BLaER1 (cell line): ENCODE measurements at regions not wholly inside any gene's neighbourhood (a gene's known extent, or its start where the extent isn't known, plus 50 kb on each side); places are given as distances from the start of the nearest gene placed in this dataset.

Source experiments
- H3K27ac ChIP-seq: shearing (Covaris generic); formaldehyde crosslinking; 2 replicates; pipeline ENCODE4 v1.8.1; 2022
- H3K27me3 ChIP-seq: shearing (Covaris generic); formaldehyde crosslinking; 2 replicates; pipeline ENCODE4 v1.8.1; 2022
- H3K36me3 ChIP-seq: shearing (Covaris generic); formaldehyde crosslinking; 2 replicates; pipeline ENCODE4 v1.8.1; 2022
- H3K4me1 ChIP-seq: shearing (Covaris generic); formaldehyde crosslinking; 2 replicates; pipeline ENCODE4 v1.8.1; 2022
- H3K4me2 ChIP-seq: shearing (Covaris generic); formaldehyde crosslinking; 2 replicates; pipeline ENCODE4 v1.8.1; 2022
- H3K4me3 ChIP-seq: shearing (Covaris generic); formaldehyde crosslinking; 2 replicates; pipeline ENCODE4 v1.8.1; 2022
- H3K9ac ChIP-seq: shearing (Covaris generic); formaldehyde crosslinking; 2 replicates; pipeline ENCODE4 v1.8.1; 2022
- H3K9me3 ChIP-seq: shearing (Covaris generic); formaldehyde crosslinking; 2 replicates; pipeline ENCODE4 v1.8.1; 2022
- H4K20me1 ChIP-seq: shearing (Covaris generic); formaldehyde crosslinking; 2 replicates; pipeline ENCODE4 v1.8.1; 2022
- Cebpa-rat ChIP-seq: shearing (Covaris generic); IDR thresholded peaks from 2 replicates; pipeline ENCODE4 v1.8.1; 2022

DNA sequence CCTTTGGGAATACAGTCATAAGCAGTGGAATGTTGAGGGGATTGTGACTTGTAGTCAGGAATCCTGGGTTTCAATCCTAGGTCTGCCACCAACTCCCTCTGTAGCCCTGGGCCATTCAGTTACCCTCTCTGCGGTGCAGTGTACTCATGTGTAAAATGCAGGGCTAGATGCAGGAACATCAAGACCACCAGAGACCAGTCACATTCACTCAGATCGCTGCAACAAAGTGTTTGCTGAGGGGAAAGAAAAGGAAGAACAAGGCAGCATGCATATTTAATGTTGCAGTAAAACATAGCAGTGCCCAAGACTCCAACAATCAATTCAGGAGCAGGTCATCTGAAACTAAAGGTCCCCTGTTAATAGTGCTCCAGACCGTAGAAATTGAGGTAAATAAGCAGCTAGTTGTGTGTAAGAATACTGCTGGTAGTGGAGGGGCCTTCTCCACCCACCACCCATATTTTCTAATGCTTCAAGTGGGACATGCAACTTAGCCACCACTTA lies 410.7 kb downstream of the OMA1 start:
- Histone ChIP-seq H3K4me2 (peak overlapping the region; percentile 34), H4K20me1 (no peaks in the 10 kb centered on the region), H3K9ac (no peak overlapping the region), H3K4me1 (peaks cover 13% of the 10 kb centered on the region), H3K36me3 (no peaks in the 10 kb centered on the region), H3K9me3 (peaks cover 36% of the 10 kb centered on the region), H3K4me3 (no peak overlapping the region), H3K27ac (no peak overlapping the region), H3K27me3 (no peaks in the 10 kb centered on the region)
- TF ChIP-seq Cebpa-rat, result no peak

GRCh38 chr1:58133562-58133961 lies 413.0 kb downstream of the OMA1 start:
- Histone ChIP-seq H3K9me3 (peaks cover 29% of the 10 kb centered on the region), H3K36me3 (no peaks in the 10 kb centered on the region), H3K4me2 (no peak overlapping the region), H3K27ac (no peak overlapping the region), H3K9ac (no peak overlapping the region), H3K27me3 (no peaks in the 10 kb centered on the region), H3K4me1 (peaks cover 13% of the 10 kb centered on the region), H3K4me3 (no peak overlapping the region), H4K20me1 (no peaks in the 10 kb centered on the region)
- TF ChIP-seq Cebpa-rat, result no peak

DNA sequence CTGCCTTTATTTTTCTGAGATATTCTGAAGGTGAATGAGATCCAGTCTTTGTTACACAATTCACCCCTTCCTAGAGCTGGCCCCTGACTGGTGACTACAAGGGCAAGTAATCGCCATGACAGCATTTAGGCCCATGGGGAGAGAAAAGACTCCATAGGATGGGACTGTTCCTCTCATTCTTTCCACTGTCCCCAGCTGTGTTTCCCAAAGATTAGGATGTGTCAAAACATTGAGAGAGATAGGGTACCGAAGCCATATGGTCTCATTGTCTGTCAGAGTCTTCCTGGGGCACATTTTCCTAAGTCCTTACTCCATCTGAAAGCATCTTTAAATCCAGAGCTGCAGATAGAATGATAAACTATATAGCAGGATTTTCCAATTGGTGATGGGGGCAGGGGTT lies 423.5 kb downstream of the OMA1 start:
- Histone ChIP-seq H3K4me1 (no peaks in the 10 kb centered on the region), H3K27me3 (no peaks in the 10 kb centered on the region), H3K9me3 (no peaks in the 10 kb centered on the region), H3K36me3 (no peaks in the 10 kb centered on the region), H3K4me2 (no peak overlapping the region), H3K4me3 (no peak overlapping the region), H3K27ac (no peak overlapping the region), H3K9ac (no peak overlapping the region), H4K20me1 (no peaks in the 10 kb centered on the region)
- TF ChIP-seq Cebpa-rat, result no peak

- Histone ChIP-seq H3K27me3 (no peaks in the 10 kb centered on the region), H3K9me3 (peaks cover 13% of the 10 kb centered on the region), H4K20me1 (no peaks in the 10 kb centered on the region), H3K9ac (no peak overlapping the region), H3K27ac (no peak overlapping the region), H3K4me1 (no peaks in the 10 kb centered on the region), H3K4me3 (no peak overlapping the region), H3K4me2 (no peak overlapping the region), H3K36me3 (no peaks in the 10 kb centered on the region)
- no peak for TF ChIP-seq Cebpa-rat
Observed at GRCh38 chr1:58119971-58120370, 426.6 kb downstream of the OMA1 start.

DNA sequence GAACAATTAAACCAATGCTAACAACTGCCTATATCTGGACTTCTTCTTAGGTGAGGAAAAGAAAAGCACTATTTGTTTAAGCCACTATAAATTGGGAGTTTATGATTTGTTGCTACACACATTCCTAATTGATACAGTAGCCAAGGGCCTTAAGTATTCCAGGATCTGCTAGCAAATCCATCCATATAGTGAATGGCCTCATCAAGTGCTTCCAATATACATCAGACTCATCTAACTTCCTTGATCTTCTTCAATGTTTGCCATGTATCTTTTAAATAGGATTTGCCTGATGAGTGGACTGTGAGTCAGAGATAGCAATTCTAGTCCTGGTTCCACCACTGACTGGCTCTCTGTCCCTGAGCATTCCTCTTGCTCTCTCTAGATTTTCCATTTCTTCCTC lies 430.2 kb downstream of the OMA1 start:
- Histone ChIP-seq H3K9ac (no peak overlapping the region), H3K9me3 (peaks cover 18% of the 10 kb centered on the region), H3K4me1 (no peaks in the 10 kb centered on the region), H4K20me1 (no peaks in the 10 kb centered on the region), H3K36me3 (no peaks in the 10 kb centered on the region), H3K4me2 (no peak overlapping the region), H3K27ac (no peak overlapping the region), H3K4me3 (no peak overlapping the region), H3K27me3 (no peaks in the 10 kb centered on the region)
- TF ChIP-seq Cebpa-rat, result no peak

DNA sequence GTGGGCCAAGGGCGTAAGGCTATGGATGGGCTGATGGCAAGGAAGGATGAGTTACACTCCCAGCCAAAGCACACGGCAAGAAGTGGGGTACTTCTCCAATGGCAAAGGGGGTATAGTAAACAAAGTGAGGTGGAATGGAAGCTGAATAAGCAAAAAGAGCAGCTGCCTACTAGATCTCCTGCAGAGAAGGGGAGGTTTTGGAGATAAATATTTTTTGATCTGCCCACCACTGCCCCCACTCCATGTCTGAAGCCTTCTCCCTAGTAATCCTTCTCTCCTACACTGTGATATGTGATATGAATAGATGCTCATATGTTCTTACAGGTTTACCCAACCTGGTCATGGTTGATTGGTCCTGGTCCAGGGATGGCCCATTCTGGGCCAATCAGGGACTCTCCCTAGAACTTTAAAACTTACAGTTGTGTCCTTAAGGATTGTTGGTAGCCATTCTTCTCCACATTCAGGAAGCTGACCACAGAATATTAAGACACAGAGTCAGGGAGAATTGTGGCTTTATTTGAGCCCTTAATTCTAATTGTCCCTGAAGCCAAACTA lies 436.8 kb downstream of the OMA1 start:
- no peak for TF ChIP-seq Cebpa-rat
- peaks cover 6% of the 10 kb centered on the region; the same call in 1 of the 2 replicates for H3K9me3 ChIP-seq
- H3K9ac ChIP-seq, result no peak overlapping the region
- H3K36me3 ChIP-seq, result no peaks in the 10 kb centered on the region
- H3K4me3 ChIP-seq, result no peak overlapping the region
- no peak overlapping the region for H3K4me2 ChIP-seq
- H3K27me3 ChIP-seq, result no peaks in the 10 kb centered on the region
- no peaks in the 10 kb centered on the region for H4K20me1 ChIP-seq
- no peak overlapping the region for H3K27ac ChIP-seq
- no peaks in the 10 kb centered on the region for H3K4me1 ChIP-seq

GRCh38 chr1:58108783-58109182 lies 437.7 kb downstream of the OMA1 start:
- H3K9me3 ChIP-seq, result no peaks in the 10 kb centered on the region
- no peak overlapping the region for H3K4me2 ChIP-seq
- no peaks in the 10 kb centered on the region for H3K27me3 ChIP-seq
- H3K4me1 ChIP-seq, result no peaks in the 10 kb centered on the region
- no peak overlapping the region for H3K9ac ChIP-seq
- TF ChIP-seq Cebpa-rat, result no peak
- H3K4me3 ChIP-seq, result no peak overlapping the region
- no peaks in the 10 kb centered on the region for H4K20me1 ChIP-seq
- no peak overlapping the region for H3K27ac ChIP-seq
- H3K36me3 ChIP-seq, result no peaks in the 10 kb centered on the region

DNA sequence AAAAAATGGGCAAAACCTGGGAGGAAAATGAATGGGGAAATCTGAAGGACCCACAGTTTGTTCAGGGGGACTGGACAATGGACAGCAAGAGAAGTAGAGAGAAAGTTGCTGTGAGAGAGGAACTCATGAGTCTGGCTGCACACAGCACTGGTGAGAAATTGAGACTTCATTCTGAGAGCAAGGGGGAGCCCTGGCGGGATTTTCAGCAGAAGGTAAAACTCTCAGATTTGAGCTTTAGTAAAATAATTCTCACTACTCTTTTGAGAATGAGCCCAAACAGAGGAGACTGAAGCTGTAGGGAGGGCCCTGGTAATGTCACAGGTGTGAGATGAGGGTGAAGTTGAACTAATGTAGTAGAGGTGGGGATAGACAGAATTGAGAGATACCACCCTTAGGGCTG lies 438.6 kb downstream of the OMA1 start:
- TF ChIP-seq Cebpa-rat, result no peak
- no peak overlapping the region for H3K9ac ChIP-seq
- no peaks in the 10 kb centered on the region for H3K9me3 ChIP-seq
- no peaks in the 10 kb centered on the region for H3K36me3 ChIP-seq
- no peak overlapping the region for H3K27ac ChIP-seq
- H3K4me2 ChIP-seq, result no peak overlapping the region
- no peaks in the 10 kb centered on the region for H3K27me3 ChIP-seq
- no peaks in the 10 kb centered on the region for H3K4me1 ChIP-seq
- no peak overlapping the region for H3K4me3 ChIP-seq
- H4K20me1 ChIP-seq, result no peaks in the 10 kb centered on the region

DNA sequence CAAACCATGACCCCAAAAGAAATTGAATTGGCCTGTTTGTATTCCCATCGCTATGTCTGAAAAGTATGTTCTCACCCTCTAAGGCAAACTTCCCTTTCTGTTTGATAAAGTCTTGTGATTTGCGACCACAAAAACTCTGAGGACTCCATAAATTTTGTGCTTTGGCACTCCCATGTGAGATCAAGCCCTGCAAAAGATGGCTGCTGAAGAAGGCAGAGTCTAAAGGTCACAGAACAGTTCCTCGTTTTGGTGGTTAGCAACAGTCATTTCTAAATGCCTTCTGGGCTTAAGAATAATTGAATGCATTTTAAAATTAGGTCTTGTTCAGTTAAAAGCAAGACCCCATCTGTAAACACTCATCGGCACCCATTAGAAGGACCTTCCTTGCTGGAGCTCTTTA lies 441.6 kb downstream of the OMA1 start:
- no peaks in the 10 kb centered on the region for H3K4me1 ChIP-seq
- TF ChIP-seq Cebpa-rat, result no peak
- no peak overlapping the region for H3K4me2 ChIP-seq
- H3K9ac ChIP-seq, result no peak overlapping the region
- H3K27ac ChIP-seq, result no peak overlapping the region
- no peaks in the 10 kb centered on the region for H3K27me3 ChIP-seq
- no peak overlapping the region for H3K4me3 ChIP-seq
- no peaks in the 10 kb centered on the region for H3K36me3 ChIP-seq
- H3K9me3 ChIP-seq, result no peaks in the 10 kb centered on the region
- H4K20me1 ChIP-seq, result no peaks in the 10 kb centered on the region

DNA sequence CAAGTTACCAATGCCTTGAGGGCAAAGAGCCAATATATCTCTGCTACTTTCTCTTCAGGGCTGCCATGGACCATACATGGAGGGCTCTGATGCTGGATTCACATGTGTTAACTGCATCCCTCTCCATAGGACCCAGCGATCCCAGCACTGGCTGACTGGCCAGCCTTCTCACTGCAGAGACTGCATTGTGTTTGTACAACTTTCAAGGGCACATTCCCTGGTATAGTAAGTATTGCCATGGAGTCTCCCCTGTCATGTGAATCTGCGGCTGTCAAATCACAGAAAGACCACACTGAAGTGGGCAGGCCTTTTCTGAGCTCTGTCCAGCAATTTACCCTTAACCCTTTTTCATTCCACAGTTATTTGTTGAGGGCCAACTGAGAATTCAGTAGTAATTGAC lies 449.8 kb downstream of the OMA1 start:
- H3K4me2 ChIP-seq, result no peak overlapping the region
- H3K27me3 ChIP-seq, result no peaks in the 10 kb centered on the region
- H3K4me3 ChIP-seq, result no peak overlapping the region
- TF ChIP-seq Cebpa-rat, result no peak
- H4K20me1 ChIP-seq, result no peaks in the 10 kb centered on the region
- H3K9me3 ChIP-seq, result no peaks in the 10 kb centered on the region
- H3K36me3 ChIP-seq, result no peaks in the 10 kb centered on the region
- no peak overlapping the region for H3K27ac ChIP-seq
- no peak overlapping the region for H3K9ac ChIP-seq
- no peaks in the 10 kb centered on the region for H3K4me1 ChIP-seq

DNA sequence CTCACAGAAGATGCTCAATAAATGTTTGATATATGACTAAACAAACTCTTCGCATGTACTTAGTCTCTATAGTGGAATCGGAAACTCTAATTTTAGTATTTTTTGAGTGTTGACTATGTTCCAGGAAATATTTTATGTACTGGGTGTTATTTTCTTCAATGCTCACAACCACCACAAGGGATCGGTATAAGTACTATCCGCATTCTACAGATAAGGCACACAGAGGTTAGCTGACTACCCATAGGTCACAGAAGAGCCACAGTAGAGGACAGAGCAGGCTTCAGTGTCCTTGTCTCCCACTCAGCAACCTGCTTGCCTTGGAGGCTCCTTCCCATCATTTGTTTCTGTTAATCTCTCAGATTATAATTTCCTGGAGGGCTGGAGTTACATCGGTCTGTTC lies 451.3 kb downstream of the OMA1 start:
- no peak overlapping the region for H3K27ac ChIP-seq
- H3K4me2 ChIP-seq, result no peak overlapping the region
- H3K4me1 ChIP-seq, result no peaks in the 10 kb centered on the region
- H4K20me1 ChIP-seq, result no peaks in the 10 kb centered on the region
- no peak for TF ChIP-seq Cebpa-rat
- H3K9me3 ChIP-seq, result no peaks in the 10 kb centered on the region
- no peak overlapping the region for H3K9ac ChIP-seq
- H3K36me3 ChIP-seq, result no peaks in the 10 kb centered on the region
- H3K4me3 ChIP-seq, result no peak overlapping the region
- no peaks in the 10 kb centered on the region for H3K27me3 ChIP-seq
